ENCODE measurements at regions not wholly inside any gene's neighbourhood (a gene's known extent, or its start where the extent isn't known, plus 50 kb on each side); places are given as distances from the start of the nearest gene placed in this dataset.
A peak's percentile ranks its signal among the peaks of the same experiment; 100 is the strongest.

GRCh38 chr21:18772404-18772803, 368.8 kb upstream of the TMPRSS15 start:
- H3K4me2 ChIP-seq (ENCODE audit: low read length) = no peak overlapping the region
- no peak for FAIRE-seq

GRCh38 chr21:18772897-18773296, 369.3 kb upstream of the TMPRSS15 start:
- peaks cover 2% of the 10 kb centered on the region for H3K9me3 ChIP-seq (ENCODE audit: insufficient read depth, low read depth, low read length)
- H3K27ac ChIP-seq (ENCODE audit: low read depth, low read length) = no peak overlapping the region
- Mint-ChIP-seq H3K27me3 (ENCODE audit: low read depth, unreplicated experiment) (no peaks in the 10 kb centered on the region), H3K9me3 (ENCODE audit: unreplicated experiment) (no peaks in the 10 kb centered on the region), H3K36me3 (ENCODE audit: low read depth, unreplicated experiment) (no peaks in the 10 kb centered on the region), H3K27ac (ENCODE audit: unreplicated experiment) (no peak overlapping the region), H3K4me3 (ENCODE audit: unreplicated experiment) (no peak overlapping the region), H3K4me1 (ENCODE audit: low read depth, unreplicated experiment) (peaks cover 2% of the 10 kb centered on the region)
- no peak overlapping the region for H3K4me2 ChIP-seq (ENCODE audit: low read length)
- H3K79me2 ChIP-seq (ENCODE audit: insufficient read depth, low read length) = no peaks in the 10 kb centered on the region
- no peaks in the 10 kb centered on the region for H3K4me1 ChIP-seq (ENCODE audit: insufficient read depth, low read length)
- no peak for FAIRE-seq
- H3K27me3 ChIP-seq (ENCODE audit: insufficient read depth, low read length) = no peaks in the 10 kb centered on the region
- no peak overlapping the region for H3K4me3 ChIP-seq (ENCODE audit: insufficient read depth, low read depth, low read length)
- H3K9ac ChIP-seq (ENCODE audit: low read length) = no peak overlapping the region
- TF ChIP-seq, protein P1, sequence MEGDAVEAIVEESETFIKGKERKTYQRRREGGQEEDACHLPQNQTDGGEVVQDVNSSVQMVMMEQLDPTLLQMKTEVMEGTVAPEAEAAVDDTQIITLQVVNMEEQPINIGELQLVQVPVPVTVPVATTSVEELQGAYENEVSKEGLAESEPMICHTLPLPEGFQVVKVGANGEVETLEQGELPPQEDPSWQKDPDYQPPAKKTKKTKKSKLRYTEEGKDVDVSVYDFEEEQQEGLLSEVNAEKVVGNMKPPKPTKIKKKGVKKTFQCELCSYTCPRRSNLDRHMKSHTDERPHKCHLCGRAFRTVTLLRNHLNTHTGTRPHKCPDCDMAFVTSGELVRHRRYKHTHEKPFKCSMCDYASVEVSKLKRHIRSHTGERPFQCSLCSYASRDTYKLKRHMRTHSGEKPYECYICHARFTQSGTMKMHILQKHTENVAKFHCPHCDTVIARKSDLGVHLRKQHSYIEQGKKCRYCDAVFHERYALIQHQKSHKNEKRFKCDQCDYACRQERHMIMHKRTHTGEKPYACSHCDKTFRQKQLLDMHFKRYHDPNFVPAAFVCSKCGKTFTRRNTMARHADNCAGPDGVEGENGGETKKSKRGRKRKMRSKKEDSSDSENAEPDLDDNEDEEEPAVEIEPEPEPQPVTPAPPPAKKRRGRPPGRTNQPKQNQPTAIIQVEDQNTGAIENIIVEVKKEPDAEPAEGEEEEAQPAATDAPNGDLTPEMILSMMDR (IDR thresholded peaks at IDR 0.05; ENCODE audit: insufficient read depth, low read depth, low read length) = no peak
- TF ChIP-seq EZH2 (IDR thresholded peaks at IDR 0.05; ENCODE audit: insufficient read depth, low read length) = no peak
- DNase-seq (ENCODE audit: low read depth) = no peak
- no peak overlapping the region for H2AFZ ChIP-seq (ENCODE audit: low read depth, low read length)
- H3K36me3 ChIP-seq (ENCODE audit: insufficient read depth, low read length) = no peaks in the 10 kb centered on the region
- H4K20me1 ChIP-seq (ENCODE audit: insufficient read depth, low read length) = no peaks in the 10 kb centered on the region

More at GRCh38 chr21:18772404-18772803, 368.8 kb upstream of the TMPRSS15 start:
- no peak overlapping the region for H3K27ac ChIP-seq (ENCODE audit: low read depth, low read length)
- Mint-ChIP-seq H3K36me3 (ENCODE audit: low read depth, unreplicated experiment) (no peaks in the 10 kb centered on the region), H3K27me3 (ENCODE audit: low read depth, unreplicated experiment) (no peaks in the 10 kb centered on the region), H3K4me3 (ENCODE audit: unreplicated experiment) (no peak overlapping the region), H3K9me3 (ENCODE audit: unreplicated experiment) (no peaks in the 10 kb centered on the region), H3K4me1 (ENCODE audit: low read depth, unreplicated experiment) (peaks cover 2% of the 10 kb centered on the region), H3K27ac (ENCODE audit: unreplicated experiment) (no peak overlapping the region)
- H4K20me1 ChIP-seq (ENCODE audit: insufficient read depth, low read length) = no peaks in the 10 kb centered on the region
- no peaks in the 10 kb centered on the region for H3K79me2 ChIP-seq (ENCODE audit: insufficient read depth, low read length)
- H2AFZ ChIP-seq (ENCODE audit: low read depth, low read length) = no peak overlapping the region
- peak; percentile 61 for DNase-seq (ENCODE audit: low read depth)
- no peaks in the 10 kb centered on the region for H3K36me3 ChIP-seq (ENCODE audit: insufficient read depth, low read length)
- no peaks in the 10 kb centered on the region for H3K4me1 ChIP-seq (ENCODE audit: insufficient read depth, low read length)
- no peaks in the 10 kb centered on the region for H3K27me3 ChIP-seq (ENCODE audit: insufficient read depth, low read length)
- TF ChIP-seq, protein P1 (IDR thresholded peaks at IDR 0.05; ENCODE audit: insufficient read depth, low read depth, low read length) = no peak
- TF ChIP-seq EZH2 (IDR thresholded peaks at IDR 0.05; ENCODE audit: insufficient read depth, low read length) = no peak
- H3K9me3 ChIP-seq (ENCODE audit: insufficient read depth, low read depth, low read length) = peaks cover 2% of the 10 kb centered on the region
- H3K9ac ChIP-seq (ENCODE audit: low read length) = no peak overlapping the region
- H3K4me3 ChIP-seq (ENCODE audit: insufficient read depth, low read depth, low read length) = no peak overlapping the region

- H3K4me3 Mint-ChIP-seq (ENCODE audit: unreplicated experiment) = no peak overlapping the region
- no peak overlapping the region for H3K4me3 ChIP-seq (ENCODE audit: insufficient read depth, low read depth, low read length)
- H3K9me3 Mint-ChIP-seq (ENCODE audit: unreplicated experiment) = no peaks in the 10 kb centered on the region
- no peaks in the 10 kb centered on the region for H3K36me3 ChIP-seq (ENCODE audit: insufficient read depth, low read length)
- H3K27me3 Mint-ChIP-seq (ENCODE audit: low read depth, unreplicated experiment) = no peaks in the 10 kb centered on the region
- H3K27ac ChIP-seq (ENCODE audit: low read depth, low read length) = no peak overlapping the region
- H2AFZ ChIP-seq (ENCODE audit: low read depth, low read length) = no peak overlapping the region
- H3K9ac ChIP-seq (ENCODE audit: low read length) = no peak overlapping the region
- no peaks in the 10 kb centered on the region for H3K27me3 ChIP-seq (ENCODE audit: insufficient read depth, low read length)
- no peak overlapping the region for H3K27ac Mint-ChIP-seq (ENCODE audit: unreplicated experiment)
- H3K36me3 Mint-ChIP-seq (ENCODE audit: low read depth, unreplicated experiment) = no peaks in the 10 kb centered on the region
- peaks cover 2% of the 10 kb centered on the region for H3K4me1 Mint-ChIP-seq (ENCODE audit: low read depth, unreplicated experiment)
- H3K79me2 ChIP-seq (ENCODE audit: insufficient read depth, low read length) = no peaks in the 10 kb centered on the region
- DNase-seq (ENCODE audit: low read depth) = no peak
- no peaks in the 10 kb centered on the region for H4K20me1 ChIP-seq (ENCODE audit: insufficient read depth, low read length)
- TF ChIP-seq EZH2 (IDR thresholded peaks at IDR 0.05; ENCODE audit: insufficient read depth, low read length) = no peak
- TF ChIP-seq, protein P1 (IDR thresholded peaks at IDR 0.05; ENCODE audit: insufficient read depth, low read depth, low read length) = no peak
- H3K4me1 ChIP-seq (ENCODE audit: insufficient read depth, low read length) = no peaks in the 10 kb centered on the region
- peaks cover 2% of the 10 kb centered on the region for H3K9me3 ChIP-seq (ENCODE audit: insufficient read depth, low read depth, low read length)
- H3K4me2 ChIP-seq (ENCODE audit: low read length) = no peak overlapping the region
- FAIRE-seq = no peak
Measured at GRCh38 chr21:18776936-18777335, 373.4 kb upstream of the TMPRSS15 start.

All from astrocyte (in vitro differentiated cells and primary cell).